GM23338 (cell line): ENCODE measurements at regions not wholly inside any gene's neighbourhood (a gene's known extent, or its start where the extent isn't known, plus 50 kb on each side); places are given as distances from the start of the nearest gene placed in this dataset.
A peak's percentile ranks its signal among the peaks of the same experiment; 100 is the strongest.

Experiments used
- ATAC-seq: fragments of 200-7000 bp; cut with Tn5 transposase; 3 replicates; pipeline ENCODE4 v1.9.1; 2020
- DNase-seq: peaks from one replicate; pipeline ENCODE4 v3.0.0-alpha.2; 2015; ENCODE audit warnings: low spot score
- H2AFZ ChIP-seq: fragments of 200-600 bp; sonication (generic); 2 replicates; pipeline ENCODE4 v1.8.0; 2016; ENCODE audit warnings: antibody characterized with exemption, mild to moderate bottlenecking, moderate library complexity
- H3F3A ChIP-seq: fragments of 200-600 bp; sonication (generic); replicated peaks from 2 replicates; pipeline ENCODE4 v1.8.0; 2017; ENCODE audit warnings: antibody characterized with exemption, mixed run types, low read depth
- H3K27ac ChIP-seq: fragments of 200-600 bp; sonication (generic); 2 replicates; pipeline ENCODE4 v1.6.1; 2016; ENCODE audit warnings: low read depth
- H3K27me3 ChIP-seq: fragments of 200-600 bp; sonication (generic); 2 replicates; pipeline ENCODE4 v1.8.0; 2016; ENCODE audit warnings: mild to moderate bottlenecking, mixed run types, moderate library complexity; ENCODE audit not compliant: insufficient read depth
- H3K36me3 ChIP-seq: fragments of 200-600 bp; sonication (generic); 2 replicates; pipeline ENCODE4 v1.8.0; 2016; ENCODE audit warnings: mild to moderate bottlenecking; ENCODE audit not compliant: insufficient read depth
- H3K4me1 ChIP-seq: fragments of 200-600 bp; sonication (generic); 2 replicates; pipeline ENCODE4 v1.8.0; 2016; ENCODE audit warnings: mild to moderate bottlenecking, moderate library complexity; ENCODE audit not compliant: insufficient read depth
- H3K4me2 ChIP-seq: fragments of 200-600 bp; sonication (generic); 2 replicates; pipeline ENCODE4 v1.7.1; 2017; ENCODE audit warnings: mixed run types
- H3K4me3 ChIP-seq: fragments of 200-600 bp; sonication (generic); 2 replicates; pipeline ENCODE4 v1.6.1; 2016; ENCODE audit warnings: mixed run types
- H3K79me2 ChIP-seq: fragments of 200-600 bp; sonication (generic); replicated peaks from 2 replicates; pipeline ENCODE4 v1.8.0; 2017; ENCODE audit warnings: mild to moderate bottlenecking; ENCODE audit not compliant: insufficient read depth
- H3K9me2 ChIP-seq: fragments of 200-600 bp; sonication (generic); 2 replicates; pipeline ENCODE4 v1.8.0; 2017; ENCODE audit not compliant: insufficient read depth
- H4K20me1 ChIP-seq: fragments of 200-600 bp; sonication (generic); replicated peaks from 2 replicates; pipeline ENCODE4 v1.8.0; 2017; ENCODE audit warnings: mild to moderate bottlenecking; ENCODE audit not compliant: insufficient read depth
- H3K27ac Mint-ChIP-seq: 2 replicates; pipeline ENCODE4 v1.8.0; 2020; ENCODE audit warnings: inconsistent platforms, mild to moderate bottlenecking, moderate library complexity, mixed read lengths
- H3K27me3 Mint-ChIP-seq: 3 replicates; pipeline ENCODE4 v1.8.0; 2022; ENCODE audit warnings: low read depth, mild to moderate bottlenecking, moderate library complexity, mixed read lengths, inconsistent platforms; ENCODE audit not compliant: insufficient read depth, poor library complexity
- H3K36me3 Mint-ChIP-seq: 3 replicates; pipeline ENCODE4 v1.8.0; 2021; ENCODE audit warnings: low read depth, mild to moderate bottlenecking, inconsistent platforms, moderate library complexity, mixed read lengths
- H3K4me1 Mint-ChIP-seq: 3 replicates; pipeline ENCODE4 v1.8.0; 2020; ENCODE audit warnings: mild to moderate bottlenecking, inconsistent platforms, mixed read lengths
- H3K4me3 Mint-ChIP-seq: 3 replicates; pipeline ENCODE4 v1.8.0; 2021; ENCODE audit warnings: moderate library complexity, mild to moderate bottlenecking, inconsistent platforms, mixed read lengths
- H3K9me3 Mint-ChIP-seq: 3 replicates; pipeline ENCODE4 v1.8.0; 2020; ENCODE audit warnings: moderate library complexity, mild to moderate bottlenecking, inconsistent platforms, mixed read lengths
- CREB1 ChIP-seq: fragments of 250-450 bp; sonication (Bioruptor Pico); IDR thresholded peaks from 2 replicates; pipeline ENCODE4 v1.5.0; 2020; ENCODE audit warnings: low read depth, mild to moderate bottlenecking, moderate library complexity
- CTCF ChIP-seq, 2 experiments: fragments of 200-600 bp in 1 of 2; sonication (generic) in 1 of 2; conservative IDR thresholded peaks; 2 replicates each; pipeline versions ENCODE4 v1.5.1 to v1.6.1; 2016 to 2017; ENCODE audit warnings: antibody characterized with exemption in 2 of 2, low read depth in 2 of 2, mild to moderate bottlenecking in 2 of 2, moderate library complexity in 1 of 2
- ETS1 ChIP-seq: IDR thresholded peaks from 2 replicates; pipeline ENCODE4 v1.6.1; 2016; ENCODE audit warnings: antibody characterized with exemption
- EZH2 ChIP-seq: fragments of 200-600 bp; sonication (generic); IDR thresholded peaks from one replicate; pipeline ENCODE4 v1.8.0; 2017; ENCODE audit warnings: antibody characterized with exemption, mild to moderate bottlenecking, low read depth; ENCODE audit not compliant: unreplicated experiment
- EZH2phosphoT487 ChIP-seq: fragments of 200-600 bp; sonication (generic); IDR thresholded peaks from one replicate; pipeline ENCODE4 v1.8.1; 2018; ENCODE audit warnings: antibody characterized with exemption; ENCODE audit not compliant: unreplicated experiment
- JUNB ChIP-seq: IDR thresholded peaks from one replicate; pipeline ENCODE4 v1.6.1; 2016; ENCODE audit warnings: antibody characterized with exemption; ENCODE audit not compliant: unreplicated experiment
- POLR2AphosphoS5 ChIP-seq: IDR thresholded peaks from 2 replicates; pipeline ENCODE4 v1.6.1; 2016; ENCODE audit warnings: antibody characterized with exemption, low read depth
- REST ChIP-seq: IDR thresholded peaks from one replicate; pipeline ENCODE4 v1.6.1; 2018; ENCODE audit warnings: antibody characterized with exemption; ENCODE audit not compliant: unreplicated experiment
- STAT1 ChIP-seq: IDR thresholded peaks from one replicate; pipeline ENCODE4 v1.6.1; 2016; ENCODE audit warnings: antibody characterized with exemption; ENCODE audit not compliant: unreplicated experiment
- ZNF114 ChIP-seq: fragments of 250-450 bp; sonication (Bioruptor Pico); IDR thresholded peaks from 2 replicates; pipeline ENCODE4 v1.5.0; 2020; ENCODE audit warnings: mild to moderate bottlenecking, moderate library complexity
- ZNF331 ChIP-seq: fragments of 250-450 bp; sonication (Bioruptor Pico); IDR thresholded peaks from 2 replicates; pipeline ENCODE4 v1.5.0; 2020; ENCODE audit warnings: low read depth, mild to moderate bottlenecking, moderate library complexity
- ZNF462 ChIP-seq: fragments of 250-450 bp; sonication (Bioruptor Pico); IDR thresholded peaks from 2 replicates; pipeline ENCODE4 v1.5.0; 2020; ENCODE audit warnings: mild to moderate bottlenecking, moderate library complexity

GRCh38 chr4:182015014-182015413, 228.2 kb upstream of the TENM3 start:
- no peak for ATAC-seq

More at GRCh38 chr4:182015014-182015413, 228.2 kb upstream of the TENM3 start:
- Histone ChIP-seq H3K4me3 (no peak overlapping the region), H3F3A (no peaks in the 10 kb centered on the region), H3K79me2 (no peaks in the 10 kb centered on the region), H3K36me3 (no peaks in the 10 kb centered on the region), H3K27me3 (no peaks in the 10 kb centered on the region), H3K27ac (no peak overlapping the region), H3K4me2 (no peak overlapping the region), H4K20me1 (no peaks in the 10 kb centered on the region), H3K9me2 (peaks cover 9% of the 10 kb centered on the region), H2AFZ (peak overlapping the region; percentile 74; the same call in 1 of the 2 replicates), H3K4me1 (peaks cover 5% of the 10 kb centered on the region; the same call in 1 of the 2 replicates)
- Mint-ChIP-seq H3K36me3 (peaks cover under 1% of the 10 kb centered on the region; the same call in 1 of the 3 replicates), H3K4me1 (peaks cover 2% of the 10 kb centered on the region; the same call in 2 of the 3 replicates), H3K9me3 (no peaks in the 10 kb centered on the region), H3K27me3 (no peaks in the 10 kb centered on the region), H3K4me3 (no peak overlapping the region), H3K27ac (no peak overlapping the region)
- TF ChIP-seq JUNB (no peak), EZH2phosphoT487 (no peak), REST (no peak), CREB1 (CRISPR knock-in tag) (no peak), ZNF114 (no peak), STAT1 (no peak), CTCF (conservative IDR thresholded peaks at IDR 0.05; ENCODE audit: low read depth in 2 of 2) (no peak), ETS1 (no peak), ZNF462 (CRISPR knock-in tag) (no peak), POLR2AphosphoS5 (no peak), EZH2 (no peak), ZNF331 (CRISPR knock-in tag) (no peak)
- no peak for DNase-seq
